HEK293T (cell line): ENCODE measurements at regions not wholly inside any gene's neighbourhood (a gene's known extent, or its start where the extent isn't known, plus 50 kb on each side); places are given as distances from the start of the nearest gene placed in this dataset.

Source experiments
- CTCF ChIA-PET: fragments of 350-600 bp; formaldehyde crosslinking; extraction: SDS; loops from one replicate; lab custom pipeline; 2021; ENCODE audit warnings: antibody characterized with exemption, inconsistent platforms; lab: Yijun Ruan, JAX
- POLR2A ChIA-PET: fragments of 350-600 bp; formaldehyde crosslinking; extraction: SDS; loops from one replicate; lab custom pipeline; 2020; ENCODE audit warnings: antibody characterized with exemption, inconsistent platforms; lab: Yijun Ruan, JAX
- DNase-seq: peaks from one replicate; pipeline ENCODE4 v3.0.0; 2012; ENCODE audit warnings: mixed read lengths; ENCODE audit errors: extremely low spot score
- ARNT ChIP-seq: fragments of 450-650 bp; IDR thresholded peaks from 2 replicates; pipeline ENCODE4 v1.6.1; 2017; ENCODE audit warnings: mild to moderate bottlenecking
- BHLHE40 ChIP-seq: fragments of 450-650 bp; IDR thresholded peaks from 2 replicates; pipeline ENCODE4 v1.6.1; 2016; ENCODE audit warnings: mild to moderate bottlenecking, moderate library complexity, borderline replicate concordance
- CTBP1 ChIP-seq: fragments of 450-650 bp; IDR thresholded peaks from 2 replicates; pipeline ENCODE4 v1.6.1; 2016; ENCODE audit warnings: borderline replicate concordance
- ELF4 ChIP-seq: fragments of 450-650 bp; IDR thresholded peaks from 2 replicates; pipeline ENCODE4 v1.6.1; 2017; ENCODE audit warnings: antibody characterized with exemption
- FOXA1 ChIP-seq: fragments of 450-650 bp; IDR thresholded peaks from 2 replicates; pipeline ENCODE4 v1.6.1; 2016; ENCODE audit warnings: mild to moderate bottlenecking
- FOXK2 ChIP-seq: fragments of 450-650 bp; IDR thresholded peaks from 2 replicates; pipeline ENCODE4 v1.6.1; 2016; ENCODE audit warnings: mild to moderate bottlenecking
- FOXM1 ChIP-seq: fragments of 450-650 bp; IDR thresholded peaks from 2 replicates; pipeline ENCODE4 v1.6.1; 2017; ENCODE audit warnings: mild to moderate bottlenecking, borderline replicate concordance
- HDGF ChIP-seq: fragments of 450-650 bp; IDR thresholded peaks from 2 replicates; pipeline ENCODE4 v1.6.1; 2017; ENCODE audit warnings: antibody characterized with exemption, borderline replicate concordance
- L3MBTL2 ChIP-seq: fragments of 450-650 bp; conservative IDR thresholded peaks from 2 replicates; pipeline ENCODE4 v1.6.1; 2016; ENCODE audit warnings: mild to moderate bottlenecking
- LEF1 ChIP-seq: fragments of 450-650 bp; IDR thresholded peaks from 2 replicates; pipeline ENCODE4 v1.6.1; 2017; ENCODE audit warnings: mild to moderate bottlenecking, borderline replicate concordance
- NFRKB ChIP-seq: fragments of 450-650 bp; IDR thresholded peaks from 2 replicates; pipeline ENCODE4 v1.6.1; 2016; ENCODE audit warnings: mild to moderate bottlenecking, moderate library complexity
- SP1 ChIP-seq: fragments of 450-650 bp; IDR thresholded peaks from 2 replicates; pipeline ENCODE4 v1.6.1; 2017
- SUZ12 ChIP-seq: fragments of 450-650 bp; IDR thresholded peaks from 2 replicates; pipeline ENCODE4 v1.6.1; 2016; ENCODE audit warnings: mild to moderate bottlenecking
- TARDBP ChIP-seq: fragments of 450-650 bp; IDR thresholded peaks from 2 replicates; pipeline ENCODE4 v1.6.1; 2016
- ZNF384 ChIP-seq: fragments of 450-650 bp; IDR thresholded peaks from 2 replicates; pipeline ENCODE4 v1.6.1; 2016
- TF ChIP-seq, protein P1 (sequence below): fragments of 450-650 bp; IDR thresholded peaks from 2 replicates; pipeline ENCODE4 v1.6.1; 2016

DNA sequence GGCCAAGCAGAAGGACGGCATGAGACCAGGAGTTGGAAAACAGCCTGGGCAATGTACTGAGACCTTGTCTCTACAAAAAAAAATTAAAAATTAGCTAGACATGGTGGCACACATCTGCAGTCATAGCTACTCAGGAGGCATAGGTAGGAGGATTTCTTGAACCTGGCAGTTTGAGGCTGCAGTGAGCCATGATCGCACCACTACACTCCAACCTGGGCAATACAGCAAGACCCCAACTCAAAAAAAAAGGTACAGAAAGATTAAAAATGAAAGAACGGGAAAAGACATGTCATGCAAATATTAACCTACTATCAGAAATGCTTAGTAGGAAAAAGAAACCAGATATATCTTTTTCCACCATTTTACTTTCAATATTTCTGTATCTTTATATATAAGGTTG is 99.6 kb upstream of the ATP11B start:
- TF ChIP-seq FOXM1: no peak
- no peak for TF ChIP-seq SP1
- TF ChIP-seq CTBP1: no peak
- no peak for TF ChIP-seq ZNF384
- TF ChIP-seq L3MBTL2: no peak
- TF ChIP-seq LEF1: no peak
- TF ChIP-seq, protein P1, sequence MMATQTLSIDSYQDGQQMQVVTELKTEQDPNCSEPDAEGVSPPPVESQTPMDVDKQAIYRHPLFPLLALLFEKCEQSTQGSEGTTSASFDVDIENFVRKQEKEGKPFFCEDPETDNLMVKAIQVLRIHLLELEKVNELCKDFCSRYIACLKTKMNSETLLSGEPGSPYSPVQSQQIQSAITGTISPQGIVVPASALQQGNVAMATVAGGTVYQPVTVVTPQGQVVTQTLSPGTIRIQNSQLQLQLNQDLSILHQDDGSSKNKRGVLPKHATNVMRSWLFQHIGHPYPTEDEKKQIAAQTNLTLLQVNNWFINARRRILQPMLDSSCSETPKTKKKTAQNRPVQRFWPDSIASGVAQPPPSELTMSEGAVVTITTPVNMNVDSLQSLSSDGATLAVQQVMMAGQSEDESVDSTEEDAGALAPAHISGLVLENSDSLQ: no peak
- no peak for TF ChIP-seq NFRKB
- TF ChIP-seq FOXA1: no peak
- TF ChIP-seq SUZ12: no peak
- no peak for TF ChIP-seq TARDBP
- ChIA-PET CTCF (no interaction called here), POLR2A (no interaction called here)
- DNase-seq: no peak

DNA sequence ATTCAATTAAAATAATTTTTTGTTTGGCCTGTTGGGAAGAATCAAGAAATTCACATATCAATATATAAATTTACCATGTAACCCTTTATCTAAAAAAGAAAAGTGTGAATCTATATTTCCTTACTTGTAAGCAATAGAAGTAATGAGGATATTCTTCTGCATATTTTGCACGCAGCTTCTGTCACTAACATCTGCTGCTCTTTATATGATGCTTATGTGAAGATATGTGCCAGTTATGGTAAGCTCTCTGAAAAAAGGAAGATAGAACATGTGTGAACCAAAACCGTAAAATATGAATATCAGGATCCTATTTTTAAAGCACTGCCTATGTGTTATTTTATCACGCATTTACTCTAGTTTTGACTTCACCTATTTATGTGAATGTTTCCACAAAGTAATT is 96.4 kb upstream of the ATP11B start:
- no peak for DNase-seq
- ChIA-PET CTCF (no interaction called here), POLR2A (no interaction called here)
- TF ChIP-seq FOXM1: no peak
- TF ChIP-seq, protein P1: no peak
- no peak for TF ChIP-seq FOXA1
- TF ChIP-seq SUZ12: no peak
- no peak for TF ChIP-seq FOXK2
- TF ChIP-seq ELF4: no peak
- no peak for TF ChIP-seq HDGF
- TF ChIP-seq L3MBTL2: no peak
- no peak for TF ChIP-seq NFRKB
- no peak for TF ChIP-seq BHLHE40
- TF ChIP-seq LEF1: no peak
- no peak for TF ChIP-seq CTBP1
- TF ChIP-seq TARDBP: no peak
- TF ChIP-seq ZNF384: no peak
- no peak for TF ChIP-seq ARNT
- TF ChIP-seq SP1: no peak

DNA sequence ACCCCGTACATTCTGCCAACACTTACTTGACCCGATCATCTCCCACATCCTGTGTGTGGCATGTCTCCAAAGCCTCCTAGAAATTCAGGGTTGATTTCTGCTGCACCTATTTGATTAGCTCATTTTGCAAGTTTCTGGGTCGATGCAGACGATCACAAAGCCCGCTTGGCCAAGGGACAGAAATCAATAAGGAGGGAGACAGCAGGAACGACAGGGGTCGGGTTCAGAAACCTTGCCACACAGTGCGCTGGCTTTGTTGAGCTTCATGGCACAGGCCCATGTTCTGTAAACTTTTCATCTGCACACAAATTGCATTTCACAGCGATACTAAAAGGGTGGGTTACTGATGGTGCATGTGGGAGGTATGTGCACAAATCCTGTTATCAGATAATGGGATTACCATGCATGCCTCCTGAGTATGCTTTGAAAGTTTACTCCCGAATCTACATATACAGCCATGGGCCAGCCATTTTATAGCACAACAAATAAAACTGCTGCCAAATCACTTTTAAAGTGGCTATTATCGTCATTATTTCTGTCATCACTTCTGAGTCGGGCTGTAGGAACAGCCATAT is 95.9 kb upstream of the ATP11B start:
- DNase-seq: peak; percentile 35
- CTCF ChIA-PET: interaction anchor here (0.6 kb wide), 1 partner anchor 453 kb away, joined by 3 read pairs; no protein-coding TSS in a partner anchor

DNA sequence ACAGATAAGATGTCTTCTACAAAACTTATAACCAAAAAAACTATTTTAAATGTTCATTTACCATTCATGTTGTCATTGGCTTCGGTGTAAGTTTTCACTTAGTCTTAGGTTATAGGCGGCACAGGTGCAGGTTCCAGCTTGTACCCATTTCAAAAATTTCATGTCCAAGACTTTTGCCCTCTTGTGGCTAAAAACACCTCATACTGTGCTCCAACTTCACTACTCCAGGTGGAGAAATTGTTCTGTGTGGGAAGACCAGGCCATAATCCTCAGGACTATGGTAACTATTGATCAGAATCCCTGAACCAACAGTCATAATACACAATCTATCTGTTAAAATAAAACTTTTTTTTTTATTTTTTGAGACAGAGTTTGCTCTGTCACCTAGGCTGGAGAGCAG is 95.2 kb upstream of the ATP11B start:
- ChIA-PET POLR2A (no interaction called here), CTCF (interaction anchor here (0.6 kb wide), 1 partner anchor 452 kb away, joined by 3 read pairs; no protein-coding TSS in a partner anchor)
- no peak for DNase-seq
- TF ChIP-seq TARDBP (no peak), SUZ12 (no peak), NFRKB (no peak), FOXA1 (no peak), L3MBTL2 (no peak), CTBP1 (no peak), ELF4 (no peak)
- TF ChIP-seq, protein P1: no peak

More for the DNA sequence above, 95.9 kb upstream of the ATP11B start:
- POLR2A ChIA-PET: no interaction called here
- TF ChIP-seq FOXK2 (no peak), CTBP1 (peak; percentile 25; the same call in 1 of the 2 replicates)
- TF ChIP-seq, protein P1: peak; percentile 27; the same call in 1 of the 2 replicates

DNA sequence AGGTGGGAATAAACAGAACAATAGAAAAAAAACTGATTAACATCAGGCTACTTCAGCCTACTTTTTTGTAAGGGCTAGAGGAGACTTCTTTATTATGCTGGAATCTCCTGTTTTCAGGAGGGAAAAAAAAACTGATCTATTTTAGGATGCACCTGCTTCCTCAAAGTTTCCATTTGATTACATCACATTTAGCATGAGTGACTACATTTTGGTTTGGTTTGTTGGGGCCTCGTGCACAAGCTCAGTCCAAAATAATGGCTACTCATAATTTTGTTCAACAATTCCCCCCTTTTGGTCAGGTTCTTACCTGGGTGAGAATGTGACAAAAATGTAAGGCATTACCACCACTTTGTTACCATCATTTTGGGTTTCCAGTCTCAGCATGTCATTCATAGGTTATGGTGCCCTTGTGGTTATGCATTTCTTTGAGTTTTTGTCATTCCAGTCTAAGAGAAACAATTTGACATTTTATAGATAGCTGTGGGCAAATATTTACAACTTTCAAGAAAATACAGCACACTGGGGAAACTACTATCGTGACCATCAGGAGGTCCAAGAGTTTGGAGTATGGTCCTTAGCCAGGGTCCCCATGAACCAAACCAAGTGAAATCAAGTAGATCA is 93.6 kb upstream of the ATP11B start:
- ChIA-PET POLR2A (no interaction called here), CTCF (no interaction called here)
- TF ChIP-seq L3MBTL2 (no peak), BHLHE40 (no peak), SUZ12 (no peak)
- TF ChIP-seq, protein P1: no peak
- DNase-seq: no peak

DNA sequence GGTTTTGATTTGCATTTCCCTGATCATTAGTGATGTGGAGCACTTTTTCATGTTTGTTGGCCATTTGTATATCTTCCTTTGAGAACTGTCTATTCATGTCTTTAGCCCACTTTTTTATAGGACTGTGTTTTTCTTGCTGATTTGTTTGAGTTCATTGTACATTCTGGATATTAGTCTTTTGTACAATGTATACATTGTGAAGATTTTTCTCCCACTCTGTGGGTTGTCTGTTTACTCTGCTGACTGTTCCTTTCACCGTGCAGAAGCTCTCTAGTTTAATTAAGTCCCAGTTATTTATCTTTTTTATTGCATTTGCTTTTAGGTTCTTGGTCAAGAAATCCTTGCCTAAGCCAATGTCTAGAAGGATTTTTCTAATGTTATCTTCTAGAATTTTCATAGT is 91.1 kb upstream of the ATP11B start:
- CTCF ChIA-PET: no interaction called here
- POLR2A ChIA-PET: no interaction called here
- TF ChIP-seq ELF4 (no peak), L3MBTL2 (no peak), BHLHE40 (no peak), LEF1 (no peak), SUZ12 (no peak), NFRKB (no peak), CTBP1 (no peak), HDGF (no peak), FOXA1 (no peak), FOXK2 (no peak), FOXM1 (no peak), TARDBP (no peak), SP1 (no peak), ARNT (no peak), ZNF384 (no peak)
- TF ChIP-seq, protein P1: no peak
- DNase-seq: no peak
